ENCODE measurements at regions not wholly inside any gene's neighbourhood (a gene's known extent, or its start where the extent isn't known, plus 50 kb on each side); places are given as distances from the start of the nearest gene placed in this dataset.

DNA sequence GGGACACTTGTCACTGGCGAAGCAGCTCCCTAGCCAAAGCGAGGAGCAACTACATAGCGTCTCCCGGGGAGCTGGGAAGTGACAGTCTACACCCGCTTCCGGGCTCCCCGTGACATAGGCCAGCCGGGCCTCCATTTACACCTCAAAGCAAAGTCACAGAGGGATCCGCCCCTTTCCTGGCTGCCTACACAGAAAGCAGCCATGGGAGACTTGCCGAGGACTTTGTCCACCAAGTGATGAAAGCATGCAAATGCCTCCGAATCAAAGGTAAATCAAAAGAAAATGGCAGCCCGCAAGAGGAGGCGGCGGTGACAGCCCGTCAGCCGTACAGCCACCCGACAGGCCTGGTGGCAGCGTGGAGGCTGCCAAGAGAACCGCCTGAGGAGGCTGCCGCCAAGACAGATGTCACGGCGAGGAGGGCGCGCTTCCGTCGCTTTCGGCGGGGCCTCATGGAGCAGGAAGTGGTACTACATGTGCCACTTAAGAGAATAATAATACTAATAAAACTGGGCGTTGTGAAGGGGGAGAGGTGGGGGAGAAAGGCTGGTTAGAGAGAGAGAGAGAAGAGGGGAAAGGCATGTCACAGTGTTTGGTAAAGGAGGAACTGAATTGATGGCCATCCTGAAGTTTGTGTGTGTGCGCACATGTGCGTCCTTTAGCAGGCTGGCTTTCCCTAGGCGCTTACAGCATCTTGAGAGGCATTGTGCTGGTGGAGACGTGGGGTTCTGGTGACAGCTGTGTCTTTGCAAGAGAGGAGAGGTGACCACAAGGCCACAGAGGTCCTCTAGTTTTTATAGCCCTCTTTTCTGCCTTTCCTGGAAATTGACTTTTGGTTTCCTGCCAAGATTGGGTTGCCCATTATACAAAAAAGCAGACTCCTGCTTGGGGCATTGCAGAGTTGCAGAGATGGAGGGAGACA is 661.7 kb downstream of the VRK1 start:
- in situ Hi-C loops (cut with HindIII; ENCODE audit: low sequenced_read_pairs): no loop called here

GRCh38 chr14:97462081-97462480 is 664.9 kb downstream of the VRK1 start:
- in situ Hi-C loops (cut with HindIII; ENCODE audit: low sequenced_read_pairs): no loop called here

DNA sequence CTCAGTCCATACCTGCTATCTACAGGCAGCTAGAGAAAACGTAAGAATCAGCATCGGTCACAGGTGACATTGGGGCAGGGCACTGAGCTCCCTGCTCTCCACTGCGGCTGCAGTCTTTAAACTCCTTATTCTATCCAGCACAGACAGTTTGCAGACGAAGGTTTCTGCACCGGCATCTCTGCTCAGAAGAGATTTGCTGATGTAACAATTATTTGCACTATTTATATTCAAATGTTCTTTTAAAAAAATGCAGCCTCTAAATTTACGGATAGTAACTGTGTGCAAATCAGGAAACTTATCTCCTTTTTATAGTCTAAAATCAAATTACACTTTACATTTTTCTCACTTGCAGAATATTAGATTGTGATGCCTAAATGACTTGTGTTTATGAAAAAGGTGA is 671.0 kb downstream of the VRK1 start:
- in situ Hi-C loops (cut with HindIII; ENCODE audit: low sequenced_read_pairs): no loop called here

DNA sequence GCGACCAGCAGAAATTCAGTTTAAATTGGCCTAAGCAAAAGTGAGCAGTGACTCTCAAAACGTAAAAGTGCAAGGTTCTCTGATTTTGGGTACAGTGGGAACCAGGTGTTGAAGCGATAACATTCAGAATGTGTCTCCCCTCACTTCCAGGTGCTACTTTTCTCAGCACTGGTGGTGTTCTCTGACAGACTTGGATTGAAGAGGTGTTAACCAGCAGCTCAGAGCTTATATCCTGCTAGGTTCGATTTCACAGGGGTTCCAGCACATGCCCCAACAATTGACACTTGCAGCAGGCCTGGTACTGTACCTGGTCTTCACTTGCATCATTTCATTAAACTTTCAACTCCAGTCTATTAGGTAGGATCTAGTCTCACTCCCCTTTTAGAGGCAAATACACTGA is 680.2 kb downstream of the VRK1 start:
- in situ Hi-C loops (cut with HindIII; ENCODE audit: low sequenced_read_pairs): no loop called here

GRCh38 chr14:97485201-97485600 is 688.0 kb downstream of the VRK1 start:
- in situ Hi-C loops (cut with HindIII; ENCODE audit: low sequenced_read_pairs): no loop called here

DNA sequence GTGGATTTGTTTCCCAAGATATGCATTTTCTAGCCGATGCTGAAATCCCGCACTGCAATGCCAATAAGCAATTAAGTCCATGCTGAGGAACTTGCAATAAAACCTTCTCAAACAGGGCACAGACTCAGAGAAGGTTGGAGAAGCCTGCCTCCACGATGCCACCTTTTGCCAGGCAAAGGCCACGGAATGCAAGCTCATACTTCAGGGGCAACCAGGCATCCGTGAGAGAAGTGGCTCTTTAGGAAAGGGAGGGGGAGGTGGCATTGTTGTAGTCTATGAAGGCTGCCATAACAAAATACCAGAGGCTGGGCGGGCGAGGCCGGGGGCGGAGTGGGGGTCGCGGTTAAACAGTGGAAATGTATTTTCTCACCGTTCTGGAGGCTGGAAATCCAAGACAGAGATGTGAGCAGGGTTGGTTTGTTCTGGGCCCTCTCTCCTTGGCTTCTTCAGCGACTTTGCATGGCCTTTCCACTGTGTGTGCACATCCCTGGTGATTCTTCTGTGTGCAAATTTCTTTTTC is 689.5 kb downstream of the VRK1 start:
- in situ Hi-C loops (cut with HindIII; ENCODE audit: low sequenced_read_pairs): no loop called here

GRCh38 chr14:97489750-97490149 is 692.6 kb downstream of the VRK1 start:
- in situ Hi-C loops (cut with HindIII; ENCODE audit: low sequenced_read_pairs): no loop called here

- in situ Hi-C loops (cut with HindIII; ENCODE audit: low sequenced_read_pairs): no loop called here
Measured at GRCh38 chr14:97490521-97491070, 693.4 kb downstream of the VRK1 start.

DNA sequence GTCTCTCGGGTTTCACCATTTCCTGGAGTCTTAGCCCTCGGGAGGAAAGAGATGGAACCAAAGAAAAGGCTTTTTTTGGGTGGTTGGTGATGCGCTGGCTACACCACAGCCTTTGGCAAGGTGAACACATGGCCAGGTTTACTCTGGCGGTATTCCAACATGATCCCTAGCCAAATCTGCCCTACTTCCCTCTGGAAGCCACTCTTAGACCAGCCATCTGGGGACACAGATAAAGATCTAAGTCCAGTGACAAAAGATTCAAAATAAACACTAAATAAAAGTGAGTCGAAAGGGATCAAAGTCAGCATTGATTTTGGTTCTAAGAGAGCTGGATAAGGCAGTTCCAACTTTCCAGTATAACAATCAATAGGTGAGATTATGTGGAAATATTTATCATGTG is 694.5 kb downstream of the VRK1 start:
- in situ Hi-C loops (cut with HindIII; ENCODE audit: low sequenced_read_pairs): no loop called here

- in situ Hi-C loops (cut with HindIII; ENCODE audit: low sequenced_read_pairs): no loop called here
Measured at GRCh38 chr14:97499790-97500481, 702.8 kb downstream of the VRK1 start.

DNA sequence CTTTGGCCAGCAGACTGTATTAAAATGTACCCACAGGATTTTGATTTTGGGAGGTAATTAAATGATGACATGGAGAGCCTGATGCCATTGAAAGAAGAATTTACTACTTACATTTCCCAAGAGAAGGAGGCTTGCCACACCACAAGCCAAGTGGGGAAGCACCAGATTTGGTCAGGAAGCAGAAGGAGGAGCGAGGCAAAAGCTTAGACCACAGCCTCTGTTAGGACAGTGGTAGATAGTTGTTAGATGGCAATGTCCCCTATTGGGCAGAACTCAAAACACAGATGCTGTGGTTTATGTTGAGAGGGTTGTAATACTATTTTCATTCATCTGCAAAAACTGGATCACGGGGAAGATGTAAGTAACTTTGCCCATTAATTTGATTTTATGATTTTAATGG is 709.4 kb downstream of the VRK1 start:
- in situ Hi-C loops (cut with HindIII; ENCODE audit: low sequenced_read_pairs): no loop called here

GRCh38 chr14:97513891-97514290 is 716.7 kb downstream of the VRK1 start:
- in situ Hi-C loops (cut with HindIII; ENCODE audit: low sequenced_read_pairs): no loop called here

- in situ Hi-C loops (cut with HindIII; ENCODE audit: low sequenced_read_pairs): no loop called here
Measured at GRCh38 chr14:97517566-97518234, 720.5 kb downstream of the VRK1 start.

- in situ Hi-C loops (cut with HindIII; ENCODE audit: low sequenced_read_pairs): no loop called here
Measured at GRCh38 chr14:97523936-97524335, 726.8 kb downstream of the VRK1 start.

GRCh38 chr14:97524589-97525319 is 727.6 kb downstream of the VRK1 start:
- in situ Hi-C loops (cut with HindIII; ENCODE audit: low sequenced_read_pairs): no loop called here

DNA sequence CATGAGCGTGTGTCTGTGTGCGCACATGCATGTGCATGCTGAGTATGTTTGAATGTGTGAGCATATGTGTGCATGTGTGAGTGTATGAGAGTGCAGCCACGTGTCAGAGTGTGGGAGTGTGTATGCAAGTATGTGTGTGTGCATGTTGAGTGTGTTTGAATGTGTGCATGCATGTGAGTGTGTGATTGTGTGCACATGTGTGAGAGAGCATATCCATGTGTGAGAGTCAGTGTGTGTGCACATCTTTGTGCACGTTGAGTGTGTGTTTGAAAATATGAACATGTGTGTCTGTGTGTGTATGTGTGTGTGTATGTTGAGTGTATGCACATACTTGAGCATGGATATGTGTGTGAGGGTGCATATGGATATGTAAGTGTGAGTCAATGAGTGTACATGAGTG is 730.8 kb downstream of the VRK1 start:
- in situ Hi-C loops (cut with HindIII; ENCODE audit: low sequenced_read_pairs): no loop called here

DNA sequence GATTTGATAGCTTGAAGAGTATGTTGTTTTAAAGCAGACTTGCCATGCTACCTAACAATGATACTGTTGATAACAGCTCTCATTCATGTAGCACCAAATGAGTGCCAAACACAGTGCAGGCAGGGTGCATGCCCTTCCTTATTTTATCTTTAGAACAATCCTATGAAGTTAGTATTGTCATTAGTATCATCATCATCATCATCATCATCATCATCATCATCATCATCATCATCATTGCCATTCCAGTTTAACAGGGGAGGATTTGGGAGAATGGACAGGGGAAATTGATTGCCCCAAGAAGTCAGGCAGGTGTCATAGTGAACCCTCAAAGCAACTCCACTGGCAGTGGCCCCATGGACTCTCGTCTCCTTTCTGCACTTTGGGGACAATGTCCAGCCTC is 734.9 kb downstream of the VRK1 start:
- in situ Hi-C loops (cut with HindIII; ENCODE audit: low sequenced_read_pairs): no loop called here

- in situ Hi-C loops (cut with HindIII; ENCODE audit: low sequenced_read_pairs): no loop called here
Measured at GRCh38 chr14:97536421-97536820, 739.2 kb downstream of the VRK1 start.

DNA sequence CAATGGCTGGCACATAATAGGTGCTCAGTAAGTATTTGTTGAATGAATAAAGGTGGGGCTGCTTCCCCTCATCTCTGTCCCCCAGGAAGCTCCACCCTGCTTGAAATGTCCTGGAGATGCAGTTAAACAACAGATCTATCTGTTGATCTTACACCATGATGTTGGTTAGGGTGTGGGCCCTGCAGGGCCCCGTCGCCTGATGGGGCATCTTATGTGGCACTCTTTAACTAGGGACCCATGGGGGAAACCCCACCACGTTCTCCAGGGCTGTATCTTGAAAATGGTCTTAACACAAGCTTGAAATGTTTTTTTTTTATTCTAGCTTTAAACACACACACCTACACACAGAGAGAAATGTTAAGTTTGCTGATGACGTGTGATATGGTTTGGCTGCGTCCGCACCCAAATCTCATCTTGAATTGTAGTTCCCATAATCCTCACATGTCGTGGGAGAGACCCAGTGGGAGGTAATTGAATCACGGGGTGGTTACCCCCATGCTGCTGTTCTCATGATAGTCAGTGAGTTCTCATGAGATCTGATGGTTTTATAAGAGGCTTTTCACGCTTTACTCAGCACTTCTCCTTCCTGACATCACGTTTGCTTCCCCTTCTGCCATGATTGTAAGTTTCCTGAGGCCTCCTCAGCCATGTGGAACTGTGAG is 741.7 kb downstream of the VRK1 start:
- in situ Hi-C loops (cut with HindIII; ENCODE audit: low sequenced_read_pairs): no loop called here

DNA sequence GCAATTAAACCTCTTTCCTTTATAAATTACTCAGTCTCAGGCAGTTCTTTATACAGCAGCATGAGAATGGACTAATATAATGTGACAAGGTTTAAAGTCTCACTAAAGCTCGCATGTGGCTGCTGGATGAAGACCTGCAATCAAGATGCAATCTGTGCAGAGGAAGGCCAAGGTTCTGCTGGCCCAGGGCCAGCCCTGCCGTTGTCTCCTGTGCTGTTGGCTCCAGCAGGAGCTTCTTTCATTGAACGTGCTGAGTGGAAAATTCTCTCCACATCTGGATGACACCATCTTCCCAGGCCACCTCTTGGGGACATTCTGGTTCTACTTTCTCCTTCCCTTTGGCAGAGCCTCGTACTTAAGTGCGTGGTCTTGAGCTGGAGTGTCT is 742.2 kb downstream of the VRK1 start:
- in situ Hi-C loops (cut with HindIII; ENCODE audit: low sequenced_read_pairs): no loop called here
